Hematopoietic multipotent progenitor cell treated with erythropoietin and hydrocortisone succinate and interleukin-3 and kit ligand, for 6 days (in vitro differentiated cells): ENCODE measurements at regions not wholly inside any gene's neighbourhood (a gene's known extent, or its start where the extent isn't known, plus 50 kb on each side); places are given as distances from the start of the nearest gene placed in this dataset.

Source experiments
- DNase-seq: peaks from one replicate; pipeline ENCODE4 v3.0.0-alpha.2; 2015

GRCh38 chr1:18018366-18018765 lies 89.2 kb upstream of the IGSF21 start:
- DNase-seq, result no peak

GRCh38 chr1:18020021-18020817 lies 87.4 kb upstream of the IGSF21 start:
- DNase-seq, result no peak

- no peak for DNase-seq
These were observed 86.4 kb upstream of the IGSF21 start for GRCh38 chr1:18021242-18021641.

- no peak for DNase-seq
These were observed 75.3 kb upstream of the IGSF21 start for GRCh38 chr1:18032172-18032859.

GRCh38 chr1:18035145-18035544 lies 72.5 kb upstream of the IGSF21 start:
- DNase-seq, result no peak

- DNase-seq, result no peak
These were observed 69.9 kb upstream of the IGSF21 start for GRCh38 chr1:18037651-18038050.

GRCh38 chr1:18038051-18038450 lies 69.5 kb upstream of the IGSF21 start:
- no peak for DNase-seq

GRCh38 chr1:18039102-18039501 lies 68.5 kb upstream of the IGSF21 start:
- no peak for DNase-seq

- no peak for DNase-seq
These were observed 66.5 kb upstream of the IGSF21 start for GRCh38 chr1:18041102-18041501.

- no peak for DNase-seq
These were observed 65.8 kb upstream of the IGSF21 start for GRCh38 chr1:18041685-18042355.

GRCh38 chr1:18043871-18044270 lies 63.7 kb upstream of the IGSF21 start:
- DNase-seq, result no peak

- DNase-seq, result no peak
These were observed 62.4 kb upstream of the IGSF21 start for GRCh38 chr1:18045203-18045602.

- DNase-seq, result no peak
These were observed 62.0 kb upstream of the IGSF21 start for GRCh38 chr1:18045621-18046020.

GRCh38 chr1:18047122-18047521 lies 60.5 kb upstream of the IGSF21 start:
- DNase-seq, result no peak

- DNase-seq, result no peak
These were observed 58.4 kb upstream of the IGSF21 start for GRCh38 chr1:18049228-18049627.

GRCh38 chr1:18052671-18053070 lies 54.9 kb upstream of the IGSF21 start:
- no peak for DNase-seq

- no peak for DNase-seq
These were observed 52.4 kb upstream of the IGSF21 start for GRCh38 chr1:18055156-18055555.

- DNase-seq, result no peak
These were observed 51.1 kb upstream of the IGSF21 start for GRCh38 chr1:18056545-18056944.

- no peak for DNase-seq
These were observed 50.0 kb upstream of the IGSF21 start for GRCh38 chr1:18057623-18058022.
